KMS-11 (cell line): ENCODE measurements at regions not wholly inside any gene's neighbourhood (a gene's known extent, or its start where the extent isn't known, plus 50 kb on each side); places are given as distances from the start of the nearest gene placed in this dataset.

Source experiments
- H2AFZ ChIP-seq: fragments of 200-600 bp; sonication (generic); 2 replicates; pipeline ENCODE4 v1.6.1; 2016; ENCODE audit warnings: antibody characterized with exemption, mixed run types, low read depth
- H3K27ac ChIP-seq: fragments of 200-600 bp; sonication (generic); 2 replicates; pipeline ENCODE4 v1.6.1; 2016; ENCODE audit warnings: mild to moderate bottlenecking, mixed run types
- H3K27me3 ChIP-seq: fragments of 200-600 bp; sonication (generic); 2 replicates; pipeline ENCODE4 v1.6.1; 2017; ENCODE audit warnings: mild to moderate bottlenecking, low read depth, mixed run types, moderate library complexity; ENCODE audit not compliant: insufficient read depth
- H3K36me3 ChIP-seq: fragments of 200-600 bp; sonication (generic); 2 replicates; pipeline ENCODE4 v1.6.1; 2017; ENCODE audit warnings: mild to moderate bottlenecking, mixed run types; ENCODE audit not compliant: insufficient read depth
- H3K4me1 ChIP-seq: fragments of 200-600 bp; sonication (generic); 2 replicates; pipeline ENCODE4 v1.6.1; 2016; ENCODE audit warnings: mild to moderate bottlenecking, low read depth, mixed run types; ENCODE audit not compliant: poor library complexity, severe bottlenecking
- H3K4me2 ChIP-seq: fragments of 200-600 bp; sonication (generic); 2 replicates; pipeline ENCODE4 v1.7.0; 2016; ENCODE audit warnings: mild to moderate bottlenecking, mixed run types
- H3K4me3 ChIP-seq: fragments of 200-600 bp; sonication (generic); IDR thresholded peaks from 2 replicates; pipeline ENCODE4 v1.6.1; 2017; ENCODE audit warnings: low read depth, low read length, mixed read lengths; ENCODE audit not compliant: insufficient read depth
- H3K79me2 ChIP-seq: fragments of 200-600 bp; sonication (generic); 2 replicates; pipeline ENCODE4 v1.6.1; 2016; ENCODE audit warnings: low read depth, mixed run types; ENCODE audit not compliant: insufficient read depth
- H3K9ac ChIP-seq: fragments of 200-600 bp; sonication (generic); 2 replicates; pipeline ENCODE4 v1.6.1; 2016; ENCODE audit warnings: mild to moderate bottlenecking, mixed run types
- H4K20me1 ChIP-seq: fragments of 200-600 bp; sonication (generic); 2 replicates; pipeline ENCODE4 v1.6.1; 2016; ENCODE audit warnings: mild to moderate bottlenecking, mixed run types; ENCODE audit not compliant: insufficient read depth
- TF ChIP-seq, protein P1 (sequence below): fragments of 200-600 bp; sonication (generic); conservative IDR thresholded peaks from 2 replicates; pipeline ENCODE4 v1.6.1; 2017; ENCODE audit warnings: low read depth, mild to moderate bottlenecking, antibody characterized with exemption, low read length, moderate library complexity, mixed read lengths

- H3K79me2 ChIP-seq, result no peaks in the 10 kb centered on the region
- no peaks in the 10 kb centered on the region for H4K20me1 ChIP-seq
- H3K4me3 ChIP-seq, result no peak overlapping the region
- H3K4me2 ChIP-seq, result no peak overlapping the region
- no peak overlapping the region for H3K27ac ChIP-seq
- H3K4me1 ChIP-seq, result no peaks in the 10 kb centered on the region
- H3K36me3 ChIP-seq, result no peaks in the 10 kb centered on the region
- H2AFZ ChIP-seq, result no peak overlapping the region
- H3K9ac ChIP-seq, result no peak overlapping the region
- H3K27me3 ChIP-seq, result no peaks in the 10 kb centered on the region
- TF ChIP-seq, protein P1, sequence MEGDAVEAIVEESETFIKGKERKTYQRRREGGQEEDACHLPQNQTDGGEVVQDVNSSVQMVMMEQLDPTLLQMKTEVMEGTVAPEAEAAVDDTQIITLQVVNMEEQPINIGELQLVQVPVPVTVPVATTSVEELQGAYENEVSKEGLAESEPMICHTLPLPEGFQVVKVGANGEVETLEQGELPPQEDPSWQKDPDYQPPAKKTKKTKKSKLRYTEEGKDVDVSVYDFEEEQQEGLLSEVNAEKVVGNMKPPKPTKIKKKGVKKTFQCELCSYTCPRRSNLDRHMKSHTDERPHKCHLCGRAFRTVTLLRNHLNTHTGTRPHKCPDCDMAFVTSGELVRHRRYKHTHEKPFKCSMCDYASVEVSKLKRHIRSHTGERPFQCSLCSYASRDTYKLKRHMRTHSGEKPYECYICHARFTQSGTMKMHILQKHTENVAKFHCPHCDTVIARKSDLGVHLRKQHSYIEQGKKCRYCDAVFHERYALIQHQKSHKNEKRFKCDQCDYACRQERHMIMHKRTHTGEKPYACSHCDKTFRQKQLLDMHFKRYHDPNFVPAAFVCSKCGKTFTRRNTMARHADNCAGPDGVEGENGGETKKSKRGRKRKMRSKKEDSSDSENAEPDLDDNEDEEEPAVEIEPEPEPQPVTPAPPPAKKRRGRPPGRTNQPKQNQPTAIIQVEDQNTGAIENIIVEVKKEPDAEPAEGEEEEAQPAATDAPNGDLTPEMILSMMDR, result no peak
Observed at GRCh38 chr5:130568791-130569190, 596.3 kb downstream of the HINT1 start.

- Histone ChIP-seq H3K27ac (no peak overlapping the region), H3K4me3 (no peak overlapping the region), H3K36me3 (no peaks in the 10 kb centered on the region), H3K27me3 (no peaks in the 10 kb centered on the region), H4K20me1 (no peaks in the 10 kb centered on the region), H3K79me2 (no peaks in the 10 kb centered on the region), H2AFZ (no peak overlapping the region), H3K4me1 (peaks cover 4% of the 10 kb centered on the region), H3K4me2 (no peak overlapping the region), H3K9ac (no peak overlapping the region)
- TF ChIP-seq, protein P1, result no peak
Observed at GRCh38 chr5:130555429-130555828, 609.6 kb downstream of the HINT1 start.

GRCh38 chr5:130550562-130550928 lies 614.5 kb downstream of the HINT1 start:
- Histone ChIP-seq H2AFZ (no peak overlapping the region), H3K4me2 (no peak overlapping the region), H3K4me1 (no peaks in the 10 kb centered on the region), H3K79me2 (no peaks in the 10 kb centered on the region), H4K20me1 (no peaks in the 10 kb centered on the region), H3K27me3 (no peaks in the 10 kb centered on the region), H3K9ac (no peak overlapping the region), H3K4me3 (no peak overlapping the region), H3K27ac (no peak overlapping the region), H3K36me3 (no peaks in the 10 kb centered on the region)
- TF ChIP-seq, protein P1, result no peak

GRCh38 chr5:130549884-130550561 lies 615.0 kb downstream of the HINT1 start:
- no peaks in the 10 kb centered on the region for H3K4me1 ChIP-seq
- no peak overlapping the region for H3K9ac ChIP-seq
- H3K27me3 ChIP-seq, result no peaks in the 10 kb centered on the region
- H3K4me2 ChIP-seq, result no peak overlapping the region
- H2AFZ ChIP-seq, result no peak overlapping the region
- TF ChIP-seq, protein P1, result no peak
- no peaks in the 10 kb centered on the region for H4K20me1 ChIP-seq
- no peaks in the 10 kb centered on the region for H3K79me2 ChIP-seq
- no peak overlapping the region for H3K4me3 ChIP-seq
- H3K27ac ChIP-seq, result no peak overlapping the region
- H3K36me3 ChIP-seq, result no peaks in the 10 kb centered on the region
